Hepatocyte (in vitro differentiated cells): ENCODE measurements at regions not wholly inside any gene's neighbourhood (a gene's known extent, or its start where the extent isn't known, plus 50 kb on each side); places are given as distances from the start of the nearest gene placed in this dataset.

Experiments
- CTCF ChIP-seq: fragments of 200-600 bp; sonication (generic); IDR thresholded peaks from 2 replicates; pipeline ENCODE4 v1.5.1; 2016; ENCODE audit warnings: antibody characterized with exemption, mild to moderate bottlenecking; ENCODE audit not compliant: poor library complexity
- EZH2phosphoT487 ChIP-seq: fragments of 200-600 bp; sonication (generic); IDR thresholded peaks from one replicate; pipeline ENCODE4 v1.6.1; 2018; ENCODE audit warnings: antibody characterized with exemption, mild to moderate bottlenecking, low read depth, moderate library complexity; ENCODE audit not compliant: unreplicated experiment, severe bottlenecking

- TF ChIP-seq CTCF (no peak), EZH2phosphoT487 (no peak)
Measured at GRCh38 chr1:29506678-29507225, 270.4 kb downstream of the PTPRU start.
